DOHH2 (cell line): ENCODE measurements at regions not wholly inside any gene's neighbourhood (a gene's known extent, or its start where the extent isn't known, plus 50 kb on each side); places are given as distances from the start of the nearest gene placed in this dataset.
"Not testable (repeated sequence)": the region's sequence is repeated elsewhere in the genome, so short reads cannot be mapped to it uniquely, and the experiment has no call there.

Source experiments
- H3F3A ChIP-seq: fragments of 200-600 bp; sonication (generic), shearing (Covaris generic); 2 replicates; pipeline ENCODE4 v1.6.0; 2016; ENCODE audit warnings: antibody characterized with exemption, mild to moderate bottlenecking; ENCODE audit not compliant: control insufficient read depth, insufficient read depth
- H3K27ac ChIP-seq: fragments of 200-600 bp; sonication (generic); 2 replicates; pipeline ENCODE4 v1.5.1; 2014; ENCODE audit warnings: low read depth, mild to moderate bottlenecking, low read length, moderate library complexity
- H3K27me3 ChIP-seq: fragments of 200-600 bp; sonication (generic); 2 replicates; pipeline ENCODE4 v1.6.1; 2014; ENCODE audit warnings: mild to moderate bottlenecking, low read length, mixed read lengths; ENCODE audit not compliant: control insufficient read depth
- H3K36me3 ChIP-seq: fragments of 200-600 bp; sonication (generic); 2 replicates; pipeline ENCODE4 v1.6.1; 2014; ENCODE audit warnings: mild to moderate bottlenecking, low read length, moderate library complexity, mixed read lengths; ENCODE audit not compliant: control insufficient read depth
- H3K4me1 ChIP-seq: fragments of 200-600 bp; sonication (generic); 2 replicates; pipeline ENCODE4 v1.6.1; 2014; ENCODE audit warnings: mild to moderate bottlenecking, low read length, mixed read lengths; ENCODE audit not compliant: control insufficient read depth
- H3K4me2 ChIP-seq: fragments of 200-600 bp; sonication (generic); 2 replicates; pipeline ENCODE4 v1.6.0; 2014; ENCODE audit warnings: mild to moderate bottlenecking, low read length, moderate library complexity
- H3K4me3 ChIP-seq: fragments of 200-600 bp; sonication (generic); 2 replicates; pipeline ENCODE4 v1.5.1; 2014; ENCODE audit warnings: mild to moderate bottlenecking, low read length, mixed read lengths
- H3K79me2 ChIP-seq: fragments of 200-600 bp; sonication (generic); 2 replicates; pipeline ENCODE4 v1.6.1; 2014; ENCODE audit warnings: mild to moderate bottlenecking, low read length, mixed read lengths; ENCODE audit not compliant: control insufficient read depth
- H3K9me2 ChIP-seq: fragments of 200-600 bp; sonication (generic); replicated peaks from 2 replicates; pipeline ENCODE4 v1.6.1; 2014; ENCODE audit warnings: mild to moderate bottlenecking, low read length, mixed read lengths; ENCODE audit not compliant: control insufficient read depth
- H3K9me3 ChIP-seq: fragments of 200-600 bp; sonication (generic); 2 replicates; pipeline ENCODE4 v1.6.1; 2014; ENCODE audit warnings: antibody characterized with exemption, low read length, mixed read lengths; ENCODE audit not compliant: control insufficient read depth, insufficient read depth
- H4K20me1 ChIP-seq: fragments of 200-600 bp; sonication (generic); 2 replicates; pipeline ENCODE4 v1.6.0; 2014; ENCODE audit warnings: low read depth, mild to moderate bottlenecking, antibody characterized with exemption, low read length, moderate library complexity; ENCODE audit not compliant: control insufficient read depth, insufficient read depth

DNA sequence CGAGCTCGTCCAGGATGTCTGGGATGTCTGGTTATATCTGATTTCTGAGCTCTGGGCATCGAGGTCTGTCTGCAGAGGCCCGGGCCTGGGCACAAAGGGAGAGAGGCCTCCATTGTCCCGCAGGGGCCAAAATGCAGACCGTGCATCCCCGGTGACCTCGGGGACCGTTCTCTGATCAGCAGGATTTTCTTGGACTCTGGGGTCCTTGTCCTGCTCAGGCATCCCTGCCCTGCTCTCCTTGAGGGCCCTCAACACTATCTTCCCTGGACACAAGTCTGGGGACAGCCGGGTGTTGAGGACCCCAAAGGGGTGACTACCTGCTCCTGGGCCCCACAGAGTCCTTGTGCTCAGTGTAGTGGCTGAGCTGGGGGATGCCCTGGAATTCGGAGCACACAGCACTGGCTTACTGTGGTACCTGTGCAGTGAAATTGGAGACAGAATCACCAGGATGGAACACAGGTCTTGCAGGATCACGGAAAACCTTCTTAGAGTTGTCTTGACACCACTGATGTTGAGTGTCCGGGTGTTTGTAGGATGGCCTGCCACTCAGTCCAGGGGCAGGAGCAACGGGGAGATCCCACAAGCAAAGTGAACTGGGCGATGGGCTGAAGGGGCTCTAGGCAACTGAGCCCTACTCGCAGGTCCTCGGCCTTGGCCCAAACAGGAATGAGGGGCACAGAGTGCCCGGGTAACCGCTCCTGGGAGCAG lies 1369.2 kb downstream of the CDH12 start:
- H4K20me1 ChIP-seq, H3K9me3 ChIP-seq, H3K27ac ChIP-seq, H3K4me1 ChIP-seq, H3K27me3 ChIP-seq, H3K4me2 ChIP-seq, H3K36me3 ChIP-seq, H3K79me2 ChIP-seq, H3K4me3 ChIP-seq, H3K9me2 ChIP-seq, H3F3A ChIP-seq: not testable (repeated sequence)

DNA sequence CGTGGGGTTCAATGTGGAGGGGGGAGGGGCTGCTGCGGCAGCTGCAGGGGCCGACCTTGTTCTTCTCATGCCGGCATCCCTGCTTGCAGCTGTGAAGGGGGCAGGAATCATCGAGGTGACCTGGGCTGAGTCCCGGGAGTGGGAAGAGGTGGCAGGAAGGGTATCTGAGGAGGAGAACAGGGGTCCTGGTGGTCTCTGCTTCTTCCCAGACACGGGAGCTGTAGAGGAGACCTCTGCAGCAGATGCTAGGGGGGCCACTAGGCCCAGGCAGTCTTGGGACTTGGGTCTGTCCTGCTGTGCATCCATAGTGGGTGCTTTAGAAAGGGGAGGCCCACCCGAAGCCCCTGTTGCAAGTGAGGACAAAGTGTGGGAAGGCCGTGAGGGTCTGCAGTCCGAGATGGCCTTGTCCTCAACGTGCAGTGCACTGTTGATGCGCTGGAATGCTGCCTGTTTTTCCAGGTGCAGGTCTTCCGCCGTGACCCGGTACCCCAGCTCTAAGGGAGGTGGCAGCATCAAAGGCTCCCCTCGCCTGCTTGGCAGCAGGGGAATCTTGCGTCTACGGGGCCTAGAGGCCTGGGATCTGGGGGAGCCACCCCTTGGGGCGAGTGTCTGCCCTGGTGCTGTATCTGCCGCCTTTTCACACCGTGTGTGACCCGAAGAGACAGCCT lies 1370.0 kb downstream of the CDH12 start:
- H3K27ac ChIP-seq, H4K20me1 ChIP-seq, H3K9me3 ChIP-seq, H3K79me2 ChIP-seq, H3K27me3 ChIP-seq, H3K36me3 ChIP-seq, H3F3A ChIP-seq, H3K4me2 ChIP-seq, H3K9me2 ChIP-seq, H3K4me3 ChIP-seq, H3K4me1 ChIP-seq: not testable (repeated sequence)

DNA sequence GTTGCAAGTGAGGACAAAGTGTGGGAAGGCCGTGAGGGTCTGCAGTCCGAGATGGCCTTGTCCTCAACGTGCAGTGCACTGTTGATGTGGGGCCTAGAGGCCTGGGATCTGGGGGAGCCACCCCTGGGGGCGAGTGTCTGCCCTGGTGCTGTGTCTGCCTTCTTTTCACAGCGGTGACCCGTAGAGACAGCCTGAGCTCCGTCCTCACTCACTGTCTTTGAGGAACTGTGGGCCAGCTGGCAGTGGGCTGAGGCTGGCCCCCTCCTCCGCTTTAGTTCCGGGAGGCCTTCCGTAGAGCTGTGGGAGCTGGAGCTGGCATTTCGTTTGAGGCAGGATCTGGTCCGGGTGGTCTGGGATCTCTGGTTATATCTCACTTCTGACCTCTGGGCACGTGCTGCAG lies 1370.6 kb downstream of the CDH12 start:
- not testable (repeated sequence) for H3K4me2 ChIP-seq, H4K20me1 ChIP-seq, H3K4me1 ChIP-seq, H3K36me3 ChIP-seq, H3K9me2 ChIP-seq, H3F3A ChIP-seq, H3K4me3 ChIP-seq, H3K79me2 ChIP-seq, H3K27ac ChIP-seq, H3K9me3 ChIP-seq, H3K27me3 ChIP-seq

DNA sequence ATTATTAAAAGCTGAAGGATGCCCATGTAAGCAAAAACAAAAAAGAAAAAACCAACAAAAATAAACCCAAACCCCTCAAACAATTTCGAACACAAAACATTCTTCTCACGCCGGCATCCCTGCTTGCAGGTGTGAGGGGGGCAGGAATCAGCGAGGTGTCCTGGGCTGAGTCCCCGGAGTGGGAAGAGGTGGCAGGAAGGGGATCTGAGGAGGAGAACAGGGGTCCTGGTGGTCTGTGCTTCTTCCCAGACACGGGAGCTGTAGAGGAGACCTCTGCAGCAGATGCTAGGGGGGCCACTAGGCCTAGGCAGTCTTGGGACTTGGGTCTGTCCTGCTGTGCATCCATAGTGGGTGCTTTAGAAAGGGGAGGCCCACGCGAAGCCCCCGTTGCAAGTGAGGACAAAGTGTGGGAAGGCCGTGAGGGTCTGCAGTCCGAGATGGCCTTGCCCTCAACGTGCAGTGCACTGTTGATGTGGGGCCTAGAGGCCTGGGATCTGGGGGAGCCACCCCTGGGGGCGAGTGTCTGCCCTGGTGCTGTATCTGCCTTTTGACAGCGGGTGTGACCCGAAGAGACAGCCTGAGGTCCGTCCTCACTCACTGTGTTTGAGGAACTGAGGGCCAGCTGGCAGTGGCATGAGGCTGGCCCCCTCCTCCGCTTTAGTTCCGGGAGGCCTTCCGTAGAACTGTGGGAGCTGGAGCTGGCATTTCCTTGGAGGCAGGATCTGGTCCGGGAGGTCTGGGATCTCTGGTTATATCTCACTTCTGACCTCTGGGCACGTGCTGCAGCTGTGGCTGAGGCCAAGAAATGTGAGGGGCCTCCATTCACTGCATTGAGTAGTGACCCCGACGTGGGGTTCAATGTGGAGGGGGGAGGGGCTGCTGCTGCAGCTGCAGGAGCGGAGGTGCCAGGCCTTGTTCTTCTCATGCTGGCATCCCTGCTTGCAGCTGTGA lies 1371.5 kb downstream of the CDH12 start:
- H3K27ac ChIP-seq, H4K20me1 ChIP-seq, H3K36me3 ChIP-seq, H3K9me3 ChIP-seq, H3K27me3 ChIP-seq, H3K4me2 ChIP-seq, H3K4me3 ChIP-seq, H3K9me2 ChIP-seq, H3F3A ChIP-seq, H3K79me2 ChIP-seq, H3K4me1 ChIP-seq: not testable (repeated sequence)

DNA sequence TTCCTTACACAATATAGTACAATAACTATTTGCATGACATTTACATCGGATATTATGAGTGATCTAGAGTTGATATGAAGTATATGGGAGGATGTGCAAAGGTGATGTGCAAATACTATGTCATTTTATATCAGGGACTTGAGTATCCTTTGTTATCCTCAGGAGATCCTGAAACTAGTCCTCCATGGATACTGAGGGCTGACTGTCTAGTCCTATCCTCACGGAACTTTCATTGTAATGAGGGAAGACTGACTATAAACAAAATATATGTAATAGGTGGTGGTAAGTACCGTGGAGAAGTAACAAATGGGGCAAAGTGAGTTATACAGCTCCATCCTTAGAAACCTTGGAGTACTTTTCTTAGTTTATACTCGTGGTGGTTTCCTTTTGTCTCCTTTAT lies 1373.1 kb downstream of the CDH12 start:
- H3K9me2 ChIP-seq, H3K4me3 ChIP-seq: not testable (repeated sequence)

DNA sequence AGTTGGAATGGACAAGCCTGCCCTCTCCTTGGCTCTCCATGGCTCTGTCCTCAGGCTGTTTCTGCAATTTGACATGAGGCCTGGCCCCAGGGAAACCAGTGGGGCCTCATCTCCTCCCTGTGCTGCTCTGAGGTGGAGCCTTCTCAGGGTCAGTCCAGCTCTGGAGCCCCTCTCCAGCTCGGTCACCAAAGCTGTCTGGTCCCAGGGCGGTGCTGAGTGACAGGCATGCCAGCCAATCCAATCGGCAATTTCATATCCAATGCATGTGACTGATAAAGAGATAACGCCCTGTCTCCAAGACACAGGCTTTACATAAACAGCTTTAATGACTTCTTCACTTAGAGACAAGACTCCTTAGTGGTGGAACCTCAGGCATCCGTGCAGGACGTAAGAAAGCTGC lies 1379.2 kb downstream of the CDH12 start:
- not testable (repeated sequence) for H3K79me2 ChIP-seq, H3F3A ChIP-seq, H3K36me3 ChIP-seq, H3K4me1 ChIP-seq, H3K9me2 ChIP-seq, H3K27me3 ChIP-seq, H3K4me2 ChIP-seq, H4K20me1 ChIP-seq, H3K9me3 ChIP-seq, H3K4me3 ChIP-seq, H3K27ac ChIP-seq

More for the DNA sequence above, 1373.1 kb downstream of the CDH12 start:
- not testable (repeated sequence) for H4K20me1 ChIP-seq, H3K79me2 ChIP-seq, H3F3A ChIP-seq, H3K9me3 ChIP-seq, H3K27ac ChIP-seq, H3K36me3 ChIP-seq, H3K4me1 ChIP-seq, H3K27me3 ChIP-seq, H3K4me2 ChIP-seq

DNA sequence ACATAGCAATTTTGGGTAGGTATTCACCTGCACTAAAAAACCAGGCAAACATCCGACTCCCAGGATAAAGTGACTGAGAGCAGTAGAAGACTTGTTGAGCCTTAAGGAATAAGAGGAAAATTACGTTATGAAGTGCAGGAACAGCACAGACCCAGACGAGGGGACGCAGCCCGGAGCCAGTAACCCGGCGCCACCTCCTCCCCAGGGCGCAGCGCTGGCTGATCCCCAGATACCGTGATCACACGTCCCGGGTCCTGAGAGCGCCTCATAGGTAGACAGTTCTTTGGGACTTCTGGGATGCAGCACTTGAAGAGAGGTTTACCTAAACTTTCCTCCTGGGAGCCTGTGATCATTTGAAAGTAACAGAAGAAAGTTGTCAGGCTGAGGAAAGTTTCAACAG lies 1379.7 kb downstream of the CDH12 start:
- H3K9me3 ChIP-seq, H3K4me1 ChIP-seq, H3F3A ChIP-seq, H3K4me2 ChIP-seq, H3K36me3 ChIP-seq, H3K4me3 ChIP-seq, H3K79me2 ChIP-seq, H3K27ac ChIP-seq, H3K27me3 ChIP-seq, H4K20me1 ChIP-seq, H3K9me2 ChIP-seq: not testable (repeated sequence)

DNA sequence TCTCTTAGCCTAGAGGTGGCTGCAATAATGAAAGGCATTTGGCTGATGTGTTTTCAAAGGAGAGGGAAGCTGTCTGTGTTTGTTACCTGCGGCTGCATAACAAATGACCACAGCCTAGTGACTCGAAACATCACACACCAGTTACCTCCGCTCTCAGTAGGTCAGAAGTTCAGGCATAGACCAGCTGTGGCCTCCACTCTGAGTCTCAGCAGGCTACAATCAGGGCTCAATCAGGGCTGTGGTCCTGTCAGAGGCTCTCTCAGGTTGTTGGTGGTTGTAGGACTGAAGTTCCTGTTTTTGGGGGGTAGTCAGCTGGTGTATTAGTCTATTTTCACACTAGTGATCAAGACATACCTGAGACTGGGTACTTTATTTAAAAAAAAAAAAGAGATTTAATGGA lies 1381.5 kb downstream of the CDH12 start:
- not testable (repeated sequence) for H3K9me2 ChIP-seq, H3K4me1 ChIP-seq, H3K4me2 ChIP-seq, H3K27me3 ChIP-seq, H3K79me2 ChIP-seq, H3K4me3 ChIP-seq, H4K20me1 ChIP-seq, H3F3A ChIP-seq, H3K36me3 ChIP-seq, H3K27ac ChIP-seq, H3K9me3 ChIP-seq
